Activated CD8-positive, alpha-beta T cell treated with anti-CD3 and anti-CD28 coated beads for 36 hours (primary cell): ENCODE measurements at regions not wholly inside any gene's neighbourhood (a gene's known extent, or its start where the extent isn't known, plus 50 kb on each side); places are given as distances from the start of the nearest gene placed in this dataset.

Source experiments
- ATAC-seq: fragments of 200-7000 bp; cut with Tn5 transposase; one replicate; pipeline ENCODE4 v1.10.0; 2021; ENCODE audit warnings: mild to moderate bottlenecking, moderate library complexity
- CTCF ChIA-PET: fragments of 350-600 bp; sonication (Branson Sonifier 250); formaldehyde crosslinking; loops from one replicate; lab custom pipeline; 2021; ENCODE audit warnings: antibody characterized with exemption; lab: Charles Lee
- POLR2A ChIA-PET: fragments of 350-600 bp; sonication (Branson Sonifier 250); formaldehyde crosslinking; loops from one replicate; lab custom pipeline; 2021; ENCODE audit warnings: antibody characterized with exemption; lab: Charles Lee
- DNase-seq: peaks from one replicate; pipeline ENCODE4 v3.0.0-alpha.2; 2020
- H3K27ac Mint-ChIP-seq: one replicate; pipeline ENCODE4 v1.8.0; 2021; ENCODE audit warnings: mild to moderate bottlenecking, mixed read lengths
- H3K27me3 Mint-ChIP-seq: one replicate; pipeline ENCODE4 v1.8.0; 2021; ENCODE audit warnings: mixed read lengths
- H3K36me3 Mint-ChIP-seq: one replicate; pipeline ENCODE4 v1.8.0; 2021; ENCODE audit warnings: low read depth, mixed read lengths
- H3K4me1 Mint-ChIP-seq: one replicate; pipeline ENCODE4 v1.8.0; 2021; ENCODE audit warnings: low read depth, mixed read lengths
- H3K4me3 Mint-ChIP-seq: one replicate; pipeline ENCODE4 v1.8.0; 2021; ENCODE audit warnings: mild to moderate bottlenecking, moderate library complexity, mixed read lengths
- H3K9me3 Mint-ChIP-seq: one replicate; pipeline ENCODE4 v1.8.0; 2021; ENCODE audit warnings: mixed read lengths
- intact Hi-C: fragments of 100-400 bp; cut with micrococcal nuclease; formaldehyde crosslinking; loops from one replicate; pipeline ENCODE4 v1.10.0; 2022
- TF ChIP-seq, protein P1 (sequence below): fragments of 200-600 bp; IDR thresholded peaks from one replicate; pipeline ENCODE4 v1.8.0; 2022; ENCODE audit warnings: antibody characterized with exemption, mild to moderate bottlenecking

- TF ChIP-seq, protein P1, sequence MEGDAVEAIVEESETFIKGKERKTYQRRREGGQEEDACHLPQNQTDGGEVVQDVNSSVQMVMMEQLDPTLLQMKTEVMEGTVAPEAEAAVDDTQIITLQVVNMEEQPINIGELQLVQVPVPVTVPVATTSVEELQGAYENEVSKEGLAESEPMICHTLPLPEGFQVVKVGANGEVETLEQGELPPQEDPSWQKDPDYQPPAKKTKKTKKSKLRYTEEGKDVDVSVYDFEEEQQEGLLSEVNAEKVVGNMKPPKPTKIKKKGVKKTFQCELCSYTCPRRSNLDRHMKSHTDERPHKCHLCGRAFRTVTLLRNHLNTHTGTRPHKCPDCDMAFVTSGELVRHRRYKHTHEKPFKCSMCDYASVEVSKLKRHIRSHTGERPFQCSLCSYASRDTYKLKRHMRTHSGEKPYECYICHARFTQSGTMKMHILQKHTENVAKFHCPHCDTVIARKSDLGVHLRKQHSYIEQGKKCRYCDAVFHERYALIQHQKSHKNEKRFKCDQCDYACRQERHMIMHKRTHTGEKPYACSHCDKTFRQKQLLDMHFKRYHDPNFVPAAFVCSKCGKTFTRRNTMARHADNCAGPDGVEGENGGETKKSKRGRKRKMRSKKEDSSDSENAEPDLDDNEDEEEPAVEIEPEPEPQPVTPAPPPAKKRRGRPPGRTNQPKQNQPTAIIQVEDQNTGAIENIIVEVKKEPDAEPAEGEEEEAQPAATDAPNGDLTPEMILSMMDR: peak; percentile 92
Observed at GRCh38 chr1:91165033-91165654, 143.3 kb upstream of the ZNF644 start.

DNA sequence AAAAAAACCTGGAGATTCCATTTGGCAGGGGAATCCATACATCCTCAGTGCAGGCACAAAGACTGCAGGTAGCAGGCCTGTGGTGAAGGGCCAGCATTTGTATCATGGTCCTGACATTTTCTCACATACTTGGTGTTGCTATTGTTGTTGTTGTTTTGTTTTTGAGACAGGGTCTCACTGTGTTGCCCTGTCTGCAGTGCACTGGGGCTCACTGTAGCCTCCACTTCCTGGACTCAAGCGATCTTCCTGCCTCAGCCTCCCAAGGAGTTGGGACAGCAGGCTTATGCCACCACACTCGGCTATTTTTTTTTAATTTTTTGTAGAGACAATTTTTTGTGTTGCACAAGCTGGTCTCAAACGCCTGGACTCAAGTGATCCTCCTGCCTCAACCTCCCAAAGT lies 140.8 kb upstream of the ZNF644 start:
- no peaks in the 10 kb centered on the region for H3K4me1 Mint-ChIP-seq
- no peak overlapping the region for H3K4me3 Mint-ChIP-seq
- H3K36me3 Mint-ChIP-seq: no peaks in the 10 kb centered on the region
- H3K27ac Mint-ChIP-seq: no peak overlapping the region
- intact Hi-C loops: loop anchor here (10.0 kb wide), 1 partner anchor 438 kb away; no protein-coding TSS in a partner anchor
- POLR2A ChIA-PET: no interaction called here
- DNase-seq (no peak), ATAC-seq (no peak)
- TF ChIP-seq, protein P1: no peak
- peaks cover 3% of the 10 kb centered on the region for H3K27me3 Mint-ChIP-seq
- no peaks in the 10 kb centered on the region for H3K9me3 Mint-ChIP-seq
- CTCF ChIA-PET: no interaction called here

More at GRCh38 chr1:91165033-91165654, 143.3 kb upstream of the ZNF644 start:
- Mint-ChIP-seq H3K4me1 (no peaks in the 10 kb centered on the region), H3K27ac (no peak overlapping the region), H3K4me3 (no peak overlapping the region), H3K27me3 (peaks cover 4% of the 10 kb centered on the region), H3K9me3 (no peaks in the 10 kb centered on the region), H3K36me3 (no peaks in the 10 kb centered on the region)
- peak; percentile 81 for DNase-seq
- ChIA-PET CTCF (interaction anchor here (0.6 to 4.4 kb wide), 48 partner anchors 11 to 763 kb away, joined by 3 to 50 read pairs (median 4); partner anchors contain the start of gene HFM1), POLR2A (no interaction called here)
- intact Hi-C loops: loop anchor here (5.0 to 10.0 kb wide), 4 partner anchors 117 to 762 kb away; no protein-coding TSS in a partner anchor
- ATAC-seq: peak; percentile 95

GRCh38 chr1:91161749-91162148 lies 139.9 kb upstream of the ZNF644 start:
- POLR2A ChIA-PET: no interaction called here
- intact Hi-C loops: loop anchor here (10.0 kb wide), 1 partner anchor 437 kb away; no protein-coding TSS in a partner anchor
- H3K4me3 Mint-ChIP-seq: no peak overlapping the region
- DNase-seq (no peak), ATAC-seq (no peak)
- H3K4me1 Mint-ChIP-seq: no peaks in the 10 kb centered on the region
- H3K9me3 Mint-ChIP-seq: no peaks in the 10 kb centered on the region
- no peaks in the 10 kb centered on the region for H3K27me3 Mint-ChIP-seq
- CTCF ChIA-PET: no interaction called here
- no peaks in the 10 kb centered on the region for H3K36me3 Mint-ChIP-seq
- no peak overlapping the region for H3K27ac Mint-ChIP-seq
- TF ChIP-seq, protein P1: no peak

DNA sequence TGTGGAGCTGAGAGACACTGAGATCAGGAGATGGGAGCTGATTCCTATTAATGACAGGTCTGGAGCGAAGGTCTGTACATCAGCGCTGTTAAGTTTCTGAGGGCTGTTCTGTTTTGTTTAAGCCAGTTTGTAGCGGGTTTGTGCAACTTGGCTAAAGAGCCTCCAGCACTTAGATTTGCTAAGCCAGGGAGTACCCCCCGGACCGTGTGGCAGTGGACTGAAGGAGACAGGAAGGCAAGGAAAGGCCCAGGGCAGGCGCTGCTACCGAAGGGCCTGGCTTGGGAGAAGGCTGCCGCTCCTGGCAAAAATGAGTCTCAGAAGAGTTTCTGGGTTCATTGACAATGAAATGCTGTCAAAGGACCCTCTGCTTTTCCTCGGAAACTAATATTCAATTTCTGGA lies 139.3 kb upstream of the ZNF644 start:
- Mint-ChIP-seq H3K9me3 (no peaks in the 10 kb centered on the region), H3K36me3 (no peaks in the 10 kb centered on the region), H3K4me1 (no peaks in the 10 kb centered on the region), H3K27me3 (no peaks in the 10 kb centered on the region), H3K4me3 (no peak overlapping the region), H3K27ac (no peak overlapping the region)
- TF ChIP-seq, protein P1: no peak
- ChIA-PET CTCF (no interaction called here), POLR2A (no interaction called here)
- intact Hi-C loops: loop anchor here (10.0 kb wide), 1 partner anchor 436 kb away; no protein-coding TSS in a partner anchor
- DNase-seq: no peak
- ATAC-seq: no peak

DNA sequence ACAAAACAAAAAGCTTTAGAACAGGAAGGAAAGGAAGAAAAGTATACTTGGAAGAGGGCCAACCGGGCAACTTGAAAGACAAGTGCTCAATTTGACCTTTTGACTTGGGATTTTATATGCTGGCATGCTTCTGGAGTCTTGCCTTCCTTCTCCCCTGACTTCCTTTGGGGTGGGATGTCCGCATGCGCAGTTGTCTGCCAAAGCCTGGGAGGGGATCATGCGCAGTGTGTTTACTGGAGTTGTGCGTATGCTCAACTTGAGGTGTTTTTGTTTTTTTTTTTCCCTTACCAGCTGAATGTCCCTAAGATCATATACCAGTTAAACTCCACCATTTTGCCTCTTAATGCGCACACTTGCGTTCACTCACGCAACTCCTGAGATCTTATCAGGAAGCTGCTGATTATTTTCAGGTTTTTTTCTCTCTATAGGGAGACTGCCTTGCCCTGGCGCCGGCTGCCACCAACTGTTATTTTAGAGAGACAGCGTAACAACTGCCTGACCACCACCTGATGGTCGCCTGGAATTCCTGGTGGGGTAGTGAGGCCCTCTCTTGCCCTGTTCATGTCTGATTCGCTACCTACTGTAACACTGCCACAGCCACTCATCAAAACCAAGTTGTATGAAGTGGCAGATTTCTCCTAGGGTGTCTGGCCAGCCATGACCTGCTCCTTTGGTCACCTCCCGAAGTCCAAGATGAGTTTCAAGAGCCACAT lies 138.7 kb upstream of the ZNF644 start:
- Mint-ChIP-seq H3K27me3 (no peaks in the 10 kb centered on the region), H3K36me3 (no peaks in the 10 kb centered on the region), H3K4me1 (no peaks in the 10 kb centered on the region), H3K9me3 (no peaks in the 10 kb centered on the region), H3K27ac (no peak overlapping the region), H3K4me3 (no peak overlapping the region)
- POLR2A ChIA-PET: no interaction called here
- DNase-seq: no peak
- ATAC-seq: no peak
- CTCF ChIA-PET: no interaction called here
- intact Hi-C loops: loop anchor here (10.0 kb wide), 1 partner anchor 436 kb away; no protein-coding TSS in a partner anchor
- TF ChIP-seq, protein P1: no peak
